Spleen (tissue), 7 donors: ENCODE measurements at regions not wholly inside any gene's neighbourhood (a gene's known extent, or its start where the extent isn't known, plus 50 kb on each side); places are given as distances from the start of the nearest gene placed in this dataset.
"Not testable (repeated sequence)": the region's sequence is repeated elsewhere in the genome, so short reads cannot be mapped to it uniquely, and the experiment has no call there.

Experiments
- CTCF ChIP-seq, 11 experiments: fragments of 200-600 bp in 7 of 11; fragments of 450-650 bp in 4 of 11; sonication (generic) in 4 of 11; IDR thresholded peaks in 8 of 11; conservative IDR thresholded peaks in 3 of 11; 1 replicate in 7 of 11; 2 replicates in 4 of 11; pipeline versions ENCODE4 v1.4.0 to v1.8.0; 2016 to 2021; ENCODE audit warnings: antibody characterized with exemption in 11 of 11, inconsistent platforms in 4 of 11, mild to moderate bottlenecking in 1 of 11
- POLR2A ChIP-seq, 3 donors: fragments of 450-650 bp; IDR thresholded peaks; one replicate each; pipeline ENCODE4 v1.5.1; 2017; ENCODE audit warnings: antibody characterized with exemption in 3 of 3, mild to moderate bottlenecking in 1 of 3
- POLR2AphosphoS5 ChIP-seq, 3 donors: sonication (generic); formaldehyde crosslinking; IDR thresholded peaks; one replicate each; pipeline ENCODE4 v1.5.1; 2017; ENCODE audit warnings: antibody characterized with exemption in 3 of 3
- donor health status: DM: no; HTN: no; CAD: no; lungs with moderate emphysema.
- donor health status: DM: no; HTN: no; CAD: no.
- donor health status: DM: no; HTN: no; CAD: no.

GRCh38 chr3:125791021-125791420, 178.0 kb upstream of the ROPN1B start:
- not testable (repeated sequence) for TF ChIP-seq CTCF (IDR thresholded peaks at IDR 0.05 in 8 of 11, conservative IDR thresholded peaks at IDR 0.05 in 3 of 11); POLR2A (IDR thresholded peaks at IDR 0.05); POLR2AphosphoS5 (IDR thresholded peaks at IDR 0.05)
